AG09309 (cell line): ENCODE measurements at regions not wholly inside any gene's neighbourhood (a gene's known extent, or its start where the extent isn't known, plus 50 kb on each side); places are given as distances from the start of the nearest gene placed in this dataset.

Source experiments
- DNase-seq: peaks from one replicate; pipeline ENCODE4 v3.0.0-alpha.2; 2010; ENCODE audit warnings: low read depth
- H3K4me3 ChIP-seq: 2 replicates; pipeline ENCODE4 v1.5.1; 2011; ENCODE audit warnings: mild to moderate bottlenecking, low read depth, low read length, moderate library complexity; ENCODE audit not compliant: control insufficient read depth
- TF ChIP-seq, protein P1 (sequence below): IDR thresholded peaks from 2 replicates; pipeline ENCODE4 v1.5.1; 2011; ENCODE audit warnings: mild to moderate bottlenecking, low read depth, low read length, inconsistent platforms; ENCODE audit not compliant: insufficient read depth, control insufficient read depth; ENCODE audit errors: missing control alignments

DNA sequence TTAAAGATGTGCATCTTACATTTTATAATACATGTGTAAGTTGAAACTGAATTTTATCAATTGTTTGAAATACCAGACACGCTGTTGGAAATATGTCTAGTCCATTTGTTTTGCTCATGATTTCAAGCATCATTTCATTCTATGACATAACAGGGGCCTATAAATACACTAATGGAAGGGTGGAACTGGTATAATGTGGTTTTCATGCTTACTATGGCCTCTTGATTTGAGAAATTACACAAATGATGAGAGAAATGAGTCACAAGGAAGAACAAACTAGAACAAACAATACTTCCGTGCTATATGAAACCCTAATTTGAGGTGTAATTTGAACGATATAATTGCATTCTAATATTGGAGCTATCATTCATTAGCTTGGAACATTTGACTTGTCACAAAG lies 663.4 kb downstream of the SLC16A7 start:
- H3K4me3 ChIP-seq = no peak overlapping the region
- TF ChIP-seq, protein P1, sequence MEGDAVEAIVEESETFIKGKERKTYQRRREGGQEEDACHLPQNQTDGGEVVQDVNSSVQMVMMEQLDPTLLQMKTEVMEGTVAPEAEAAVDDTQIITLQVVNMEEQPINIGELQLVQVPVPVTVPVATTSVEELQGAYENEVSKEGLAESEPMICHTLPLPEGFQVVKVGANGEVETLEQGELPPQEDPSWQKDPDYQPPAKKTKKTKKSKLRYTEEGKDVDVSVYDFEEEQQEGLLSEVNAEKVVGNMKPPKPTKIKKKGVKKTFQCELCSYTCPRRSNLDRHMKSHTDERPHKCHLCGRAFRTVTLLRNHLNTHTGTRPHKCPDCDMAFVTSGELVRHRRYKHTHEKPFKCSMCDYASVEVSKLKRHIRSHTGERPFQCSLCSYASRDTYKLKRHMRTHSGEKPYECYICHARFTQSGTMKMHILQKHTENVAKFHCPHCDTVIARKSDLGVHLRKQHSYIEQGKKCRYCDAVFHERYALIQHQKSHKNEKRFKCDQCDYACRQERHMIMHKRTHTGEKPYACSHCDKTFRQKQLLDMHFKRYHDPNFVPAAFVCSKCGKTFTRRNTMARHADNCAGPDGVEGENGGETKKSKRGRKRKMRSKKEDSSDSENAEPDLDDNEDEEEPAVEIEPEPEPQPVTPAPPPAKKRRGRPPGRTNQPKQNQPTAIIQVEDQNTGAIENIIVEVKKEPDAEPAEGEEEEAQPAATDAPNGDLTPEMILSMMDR = no peak
- no peak for DNase-seq

DNA sequence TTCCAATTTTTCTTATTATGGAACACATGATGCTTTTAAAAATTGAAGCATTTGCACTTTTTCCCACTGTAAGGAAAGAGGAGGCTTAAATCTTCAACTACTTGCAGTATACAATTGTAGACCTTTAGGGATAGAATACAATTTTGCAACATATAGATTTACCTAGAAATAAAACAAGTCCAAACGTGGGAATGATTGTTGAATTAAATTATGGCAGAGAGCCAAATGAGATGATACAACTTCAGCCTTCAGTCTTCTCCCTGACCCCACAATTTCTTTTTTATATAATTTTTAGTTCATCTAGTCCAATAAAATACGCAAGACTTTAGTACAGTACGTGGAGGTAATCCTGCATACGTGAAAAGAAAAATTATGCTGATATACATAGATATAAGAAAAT lies 666.5 kb downstream of the SLC16A7 start:
- TF ChIP-seq, protein P1 = no peak
- no peak for DNase-seq
- no peak overlapping the region for H3K4me3 ChIP-seq

DNA sequence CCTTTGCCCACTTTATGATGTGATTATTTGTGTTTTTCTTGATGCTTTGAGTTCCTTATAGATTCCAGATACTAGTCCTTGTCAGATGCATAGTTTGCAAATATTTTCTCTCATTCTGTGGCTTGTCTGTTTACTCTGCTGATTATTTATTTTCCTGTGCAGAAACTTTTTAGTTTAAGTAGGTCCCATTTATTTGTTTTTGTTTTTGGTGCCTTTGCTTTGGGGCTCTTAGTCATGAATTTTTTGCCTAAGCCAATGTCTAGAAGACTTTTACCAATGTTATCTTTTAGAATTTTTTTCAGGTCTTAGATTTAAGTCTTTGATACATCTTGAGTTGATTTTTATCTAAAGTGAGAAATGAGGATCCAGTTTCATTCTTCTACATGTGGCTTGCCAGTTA lies 667.3 kb downstream of the SLC16A7 start:
- TF ChIP-seq, protein P1 = no peak
- no peak for DNase-seq
- H3K4me3 ChIP-seq = no peak overlapping the region

DNA sequence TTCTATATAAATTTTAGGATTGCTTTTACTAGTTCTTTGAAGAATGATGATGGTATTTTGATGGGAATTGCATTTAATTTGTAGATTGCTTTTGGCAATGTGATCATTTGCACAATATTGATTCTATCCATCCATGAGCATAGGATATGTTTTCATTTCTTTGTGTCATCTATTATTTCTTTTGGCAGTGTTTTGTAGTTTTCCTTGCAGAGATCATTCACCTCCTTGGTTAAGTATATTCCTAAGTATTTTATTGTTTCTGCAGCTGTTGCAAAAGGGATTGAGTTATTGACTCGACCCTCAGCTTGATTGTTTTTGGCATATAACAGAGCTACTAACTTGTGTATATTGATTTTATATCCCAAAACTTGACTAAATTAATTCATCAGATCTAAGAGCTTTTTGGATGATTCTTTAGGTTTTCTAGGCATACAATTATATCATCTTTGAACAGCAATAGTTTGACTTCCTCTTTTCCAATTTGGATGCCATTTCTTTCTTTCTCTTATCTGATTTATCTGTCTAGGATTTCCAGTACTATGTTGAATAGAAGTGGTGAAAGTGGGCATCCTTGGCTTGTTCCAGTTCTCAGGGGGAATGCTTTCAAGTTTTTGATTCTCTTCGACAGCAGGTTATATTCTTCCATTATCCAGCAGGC lies 668.1 kb downstream of the SLC16A7 start:
- DNase-seq = no peak
- TF ChIP-seq, protein P1 = no peak
- no peak overlapping the region for H3K4me3 ChIP-seq

DNA sequence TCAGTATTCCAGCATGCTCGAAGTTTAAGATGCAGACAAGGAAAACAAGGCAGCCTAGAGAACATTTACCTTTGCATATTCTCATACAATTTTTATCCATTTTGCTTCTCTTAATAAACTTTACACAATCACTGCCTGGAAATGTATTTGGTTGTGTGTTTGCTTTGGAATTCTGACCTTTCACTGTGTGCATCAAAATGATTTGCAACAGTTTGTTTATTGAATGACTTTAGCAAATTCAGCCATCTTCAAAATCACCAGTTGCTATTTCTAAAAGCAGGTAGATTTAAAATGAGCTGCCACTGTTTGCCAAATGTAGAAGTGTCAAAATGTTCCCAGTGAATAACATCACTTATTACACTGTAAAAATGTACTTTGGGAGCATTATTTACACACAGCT lies 669.9 kb downstream of the SLC16A7 start:
- H3K4me3 ChIP-seq = no peak overlapping the region
- DNase-seq = no peak
- TF ChIP-seq, protein P1 = no peak

DNA sequence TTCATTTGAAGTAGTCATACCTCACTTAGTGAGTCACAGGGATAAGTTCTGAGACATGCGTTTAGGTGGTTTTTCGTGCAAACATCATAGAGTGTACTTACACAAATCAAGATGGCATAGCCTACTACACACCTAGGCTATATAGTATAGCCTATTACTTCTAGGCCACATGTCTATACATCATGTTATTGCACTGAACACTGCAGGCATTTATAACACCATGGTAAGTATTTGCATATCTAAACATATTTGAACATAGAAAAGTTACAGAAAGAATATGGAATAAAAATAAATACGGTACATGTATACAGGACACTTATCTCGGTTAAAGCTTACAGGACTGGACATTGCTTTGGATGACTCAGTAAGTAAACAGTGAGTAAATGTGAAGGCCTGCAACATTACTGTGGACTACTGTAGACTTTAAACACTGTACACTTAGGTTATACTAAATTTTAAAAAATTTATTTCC lies 670.6 kb downstream of the SLC16A7 start:
- peak; percentile 23 for DNase-seq

More for the DNA sequence above, 670.6 kb downstream of the SLC16A7 start:
- TF ChIP-seq, protein P1 = no peak
- no peak overlapping the region for H3K4me3 ChIP-seq
